Peyer's patch (tissue), 4 donors: ENCODE measurements at regions not wholly inside any gene's neighbourhood (a gene's known extent, or its start where the extent isn't known, plus 50 kb on each side); places are given as distances from the start of the nearest gene placed in this dataset.

Experiments used
- POLR2A ChIP-seq, 2 donors: fragments of 450-650 bp; IDR thresholded peaks; one replicate each; pipeline ENCODE4 v1.5.1; 2017; ENCODE audit warnings: antibody characterized with exemption in 2 of 2, mild to moderate bottlenecking in 2 of 2, moderate library complexity in 2 of 2
- TF ChIP-seq, protein P1 (sequence below), 6 experiments: fragments of 450-650 bp in 4 of 6; fragments of 200-600 bp in 2 of 6; sonication (generic) in 1 of 6; IDR thresholded peaks; one replicate each; pipeline ENCODE4 v1.5.1; 2017 to 2019; ENCODE audit warnings: antibody characterized with exemption in 6 of 6, mild to moderate bottlenecking in 3 of 6, moderate library complexity in 1 of 6

DNA sequence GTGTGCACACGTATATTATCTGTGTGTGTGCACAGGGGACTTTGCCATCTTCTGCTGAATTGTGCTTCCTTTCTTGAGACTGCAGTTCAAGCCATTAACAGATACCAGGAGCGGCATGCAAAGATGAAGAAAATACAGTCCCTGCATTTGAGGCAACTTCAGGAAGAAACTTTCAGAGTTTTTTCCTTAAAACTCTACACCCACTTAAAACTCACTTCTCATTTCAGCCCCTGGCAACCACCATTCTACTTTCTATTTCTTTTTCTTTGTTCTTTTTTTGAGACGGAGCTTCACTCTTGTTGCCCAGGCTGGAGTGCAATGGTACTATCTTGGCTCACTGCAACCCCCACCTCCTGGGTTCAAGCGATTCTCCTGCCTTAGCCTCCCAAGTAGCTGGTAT is 448.9 kb upstream of the ZMIZ1 start:
- TF ChIP-seq, protein P1, sequence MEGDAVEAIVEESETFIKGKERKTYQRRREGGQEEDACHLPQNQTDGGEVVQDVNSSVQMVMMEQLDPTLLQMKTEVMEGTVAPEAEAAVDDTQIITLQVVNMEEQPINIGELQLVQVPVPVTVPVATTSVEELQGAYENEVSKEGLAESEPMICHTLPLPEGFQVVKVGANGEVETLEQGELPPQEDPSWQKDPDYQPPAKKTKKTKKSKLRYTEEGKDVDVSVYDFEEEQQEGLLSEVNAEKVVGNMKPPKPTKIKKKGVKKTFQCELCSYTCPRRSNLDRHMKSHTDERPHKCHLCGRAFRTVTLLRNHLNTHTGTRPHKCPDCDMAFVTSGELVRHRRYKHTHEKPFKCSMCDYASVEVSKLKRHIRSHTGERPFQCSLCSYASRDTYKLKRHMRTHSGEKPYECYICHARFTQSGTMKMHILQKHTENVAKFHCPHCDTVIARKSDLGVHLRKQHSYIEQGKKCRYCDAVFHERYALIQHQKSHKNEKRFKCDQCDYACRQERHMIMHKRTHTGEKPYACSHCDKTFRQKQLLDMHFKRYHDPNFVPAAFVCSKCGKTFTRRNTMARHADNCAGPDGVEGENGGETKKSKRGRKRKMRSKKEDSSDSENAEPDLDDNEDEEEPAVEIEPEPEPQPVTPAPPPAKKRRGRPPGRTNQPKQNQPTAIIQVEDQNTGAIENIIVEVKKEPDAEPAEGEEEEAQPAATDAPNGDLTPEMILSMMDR (IDR thresholded peaks at IDR 0.05) = no peak
- no peak for TF ChIP-seq POLR2A (IDR thresholded peaks at IDR 0.05)
